A673 (cell line): ENCODE measurements at regions not wholly inside any gene's neighbourhood (a gene's known extent, or its start where the extent isn't known, plus 50 kb on each side); places are given as distances from the start of the nearest gene placed in this dataset.

Experiments used
- BruUV-seq: library from RNA; stranded (reverse); fragments of 400-500 nt; replicated peaks from 2 replicates; lab custom pipeline; 2021; lab: Mats Ljungman, UMichigan
- CTCF ChIA-PET: fragments of 300-600 bp; sonication (Branson Sonifier 250); formaldehyde crosslinking; loops from one replicate; lab custom pipeline; 2022; ENCODE audit warnings: antibody characterized with exemption; lab: Charles Lee
- POLR2A ChIA-PET: fragments of 300-600 bp; sonication (Branson Sonifier 250); formaldehyde crosslinking; loops from one replicate; lab custom pipeline; 2022; ENCODE audit warnings: antibody characterized with exemption; ENCODE audit not compliant: low non-redundant PET; lab: Charles Lee
- DNase-seq: peaks from one replicate; pipeline ENCODE4 v3.0.0-alpha.2; 2015; ENCODE audit warnings: low spot score
- H3K27ac ChIP-seq: fragments of 200-600 bp; sonication (generic); 2 replicates; pipeline ENCODE4 v1.5.1; 2016; ENCODE audit warnings: mixed run types, low read depth, mild to moderate bottlenecking, mixed read lengths, antibody characterized with exemption, low read length; ENCODE audit not compliant: poor library complexity, severe bottlenecking
- H3K27me3 ChIP-seq: fragments of 200-600 bp; sonication (generic); replicated peaks from 2 replicates; pipeline ENCODE4 v1.6.1; 2017; ENCODE audit warnings: mixed run types, low read depth, mild to moderate bottlenecking, mixed read lengths, antibody characterized with exemption, low read length; ENCODE audit not compliant: insufficient read depth, poor library complexity
- H3K36me3 ChIP-seq: fragments of 200-600 bp; sonication (generic); 2 replicates; pipeline ENCODE4 v1.6.1; 2016; ENCODE audit warnings: mixed run types, mild to moderate bottlenecking, mixed read lengths, antibody characterized with exemption, low read length; ENCODE audit not compliant: insufficient read depth, poor library complexity, severe bottlenecking
- H3K4me1 ChIP-seq: fragments of 200-600 bp; sonication (generic); 2 replicates; pipeline ENCODE4 v1.6.1; 2017; ENCODE audit warnings: mixed run types, mild to moderate bottlenecking, mixed read lengths, antibody characterized with exemption, low read length; ENCODE audit not compliant: insufficient read depth, poor library complexity, severe bottlenecking
- H3K4me3 ChIP-seq: fragments of 200-600 bp; sonication (generic); 2 replicates; pipeline ENCODE4 v1.5.1; 2016; ENCODE audit warnings: low read depth, mixed run types, mild to moderate bottlenecking, mixed read lengths, low read length; ENCODE audit not compliant: poor library complexity, severe bottlenecking
- H3K9me3 ChIP-seq: fragments of 200-600 bp; sonication (generic); 2 replicates; pipeline ENCODE4 v1.6.1; 2016; ENCODE audit warnings: mixed run types, low read depth, mild to moderate bottlenecking, mixed read lengths, antibody characterized with exemption, low read length; ENCODE audit not compliant: poor library complexity, severe bottlenecking
- CTCF ChIP-seq: fragments of 300-800, 200-600 bp; sonication (generic); conservative IDR thresholded peaks from 2 replicates; pipeline ENCODE4 v1.5.1; 2017; ENCODE audit warnings: low read depth, mild to moderate bottlenecking, antibody characterized with exemption, low read length, moderate library complexity, mixed read lengths
- EZH2 ChIP-seq: fragments of 200-600 bp; sonication (generic); IDR thresholded peaks from 2 replicates; pipeline ENCODE4 v1.6.1; 2017; ENCODE audit warnings: borderline replicate concordance, low read depth, mild to moderate bottlenecking, mixed read lengths, antibody characterized with exemption, low read length; ENCODE audit not compliant: poor library complexity, severe bottlenecking
- intact Hi-C: fragments of 100-400 bp; cut with micrococcal nuclease; formaldehyde crosslinking; loops from one replicate; pipeline ENCODE4 v1.10.0; 2022; ENCODE audit not compliant: unreplicated experiment

GRCh38 chr9:28249424-28249823 lies 676.1 kb upstream of the C9orf72 start:
- BruUV-seq, result no TSS peak
- no peak for TF ChIP-seq CTCF
- no peak for TF ChIP-seq EZH2
- intact Hi-C loops, result no loop called here

GRCh38 chr9:28255174-28255573 lies 681.9 kb upstream of the C9orf72 start:
- no peaks in the 10 kb centered on the region for H3K36me3 ChIP-seq
- intact Hi-C loops, result no loop called here
- H3K27ac ChIP-seq, result no peak overlapping the region
- no peaks in the 10 kb centered on the region for H3K9me3 ChIP-seq
- H3K4me3 ChIP-seq, result no peak overlapping the region
- no peaks in the 10 kb centered on the region for H3K4me1 ChIP-seq
- DNase-seq, result no peak
- H3K27me3 ChIP-seq, result no peaks in the 10 kb centered on the region
- no TSS peak for BruUV-seq
- TF ChIP-seq EZH2 (no peak), CTCF (no peak)
- ChIA-PET CTCF (no interaction called here), POLR2A (no interaction called here)

More at GRCh38 chr9:28249424-28249823, 676.1 kb upstream of the C9orf72 start:
- H3K27ac ChIP-seq, result no peak overlapping the region
- peaks cover 18% of the 10 kb centered on the region for H3K4me1 ChIP-seq
- no peaks in the 10 kb centered on the region for H3K36me3 ChIP-seq
- ChIA-PET CTCF (no interaction called here), POLR2A (no interaction called here)
- H3K27me3 ChIP-seq, result no peaks in the 10 kb centered on the region
- no peak overlapping the region for H3K4me3 ChIP-seq
- peak; percentile 33 for DNase-seq
- H3K9me3 ChIP-seq, result no peaks in the 10 kb centered on the region

- no TSS peak for BruUV-seq
- H3K27me3 ChIP-seq, result no peaks in the 10 kb centered on the region
- H3K9me3 ChIP-seq, result no peaks in the 10 kb centered on the region
- CTCF ChIA-PET, result no interaction called here
- H3K27ac ChIP-seq, result no peak overlapping the region
- no peak for TF ChIP-seq EZH2
- TF ChIP-seq CTCF, result no peak
- no peaks in the 10 kb centered on the region for H3K36me3 ChIP-seq
- no peaks in the 10 kb centered on the region for H3K4me1 ChIP-seq
- intact Hi-C loops, result no loop called here
- POLR2A ChIA-PET, result no interaction called here
- no peak overlapping the region for H3K4me3 ChIP-seq
- no peak for DNase-seq
Measured at GRCh38 chr9:28260330-28260729, 687.0 kb upstream of the C9orf72 start.
